Activated T-helper 17 cell treated with anti-CD3 and anti-CD28 coated beads, Interleukin-2, amount 50 U/mL, for 72 hours (primary cell): ENCODE measurements at regions not wholly inside any gene's neighbourhood (a gene's known extent, or its start where the extent isn't known, plus 50 kb on each side); places are given as distances from the start of the nearest gene placed in this dataset.

Experiments
- ATAC-seq: fragments of 150-1000 bp; cut with Tn5 transposase; replicated peaks from 2 replicates; pipeline ENCODE4 v1.10.0; 2021; ENCODE audit warnings: mild to moderate bottlenecking, moderate library complexity
- H3K27ac Mint-ChIP-seq: one replicate; pipeline ENCODE4 v1.8.0; 2022; ENCODE audit warnings: mixed read lengths
- H3K27me3 Mint-ChIP-seq: one replicate; pipeline ENCODE4 v1.8.0; 2022; ENCODE audit warnings: mixed read lengths
- H3K36me3 Mint-ChIP-seq: one replicate; pipeline ENCODE4 v1.8.0; 2022; ENCODE audit warnings: low read depth, mild to moderate bottlenecking, mixed read lengths
- H3K4me1 Mint-ChIP-seq: one replicate; pipeline ENCODE4 v1.8.0; 2022; ENCODE audit warnings: mixed read lengths
- H3K4me3 Mint-ChIP-seq: one replicate; pipeline ENCODE4 v1.8.0; 2022; ENCODE audit warnings: mild to moderate bottlenecking, mixed read lengths
- H3K9me3 Mint-ChIP-seq: one replicate; pipeline ENCODE4 v1.8.0; 2022; ENCODE audit warnings: mixed read lengths

DNA sequence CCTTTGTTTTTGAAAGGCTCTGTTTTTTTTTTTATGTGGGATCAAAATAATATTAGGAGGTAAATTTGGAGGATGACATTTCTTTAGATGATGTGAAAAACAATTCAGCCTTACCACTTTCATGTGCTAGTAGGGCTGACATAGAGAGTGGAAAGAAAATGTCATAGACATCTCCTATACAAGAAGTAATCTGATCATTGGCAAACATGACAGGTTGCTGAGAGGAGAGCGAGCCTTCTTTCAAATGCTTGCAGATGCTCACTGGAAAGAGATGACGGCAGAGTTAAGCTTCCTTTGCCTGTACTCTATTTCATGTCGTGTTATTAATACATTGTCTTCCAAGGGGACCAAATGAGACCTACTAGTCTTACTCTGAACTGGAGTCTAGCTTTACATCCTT lies 160.1 kb upstream of the DAP start:
- no peak overlapping the region for H3K4me3 Mint-ChIP-seq
- no peaks in the 10 kb centered on the region for H3K36me3 Mint-ChIP-seq
- H3K27ac Mint-ChIP-seq: no peak overlapping the region
- no peaks in the 10 kb centered on the region for H3K9me3 Mint-ChIP-seq
- H3K27me3 Mint-ChIP-seq: peaks cover 15% of the 10 kb centered on the region
- ATAC-seq: no peak
- H3K4me1 Mint-ChIP-seq: no peaks in the 10 kb centered on the region

GRCh38 chr5:10920400-10920799 lies 159.4 kb upstream of the DAP start:
- Mint-ChIP-seq H3K4me3 (no peak overlapping the region), H3K36me3 (no peaks in the 10 kb centered on the region), H3K4me1 (no peaks in the 10 kb centered on the region), H3K27me3 (peaks cover 15% of the 10 kb centered on the region), H3K27ac (no peak overlapping the region), H3K9me3 (no peaks in the 10 kb centered on the region)
- ATAC-seq: no peak

DNA sequence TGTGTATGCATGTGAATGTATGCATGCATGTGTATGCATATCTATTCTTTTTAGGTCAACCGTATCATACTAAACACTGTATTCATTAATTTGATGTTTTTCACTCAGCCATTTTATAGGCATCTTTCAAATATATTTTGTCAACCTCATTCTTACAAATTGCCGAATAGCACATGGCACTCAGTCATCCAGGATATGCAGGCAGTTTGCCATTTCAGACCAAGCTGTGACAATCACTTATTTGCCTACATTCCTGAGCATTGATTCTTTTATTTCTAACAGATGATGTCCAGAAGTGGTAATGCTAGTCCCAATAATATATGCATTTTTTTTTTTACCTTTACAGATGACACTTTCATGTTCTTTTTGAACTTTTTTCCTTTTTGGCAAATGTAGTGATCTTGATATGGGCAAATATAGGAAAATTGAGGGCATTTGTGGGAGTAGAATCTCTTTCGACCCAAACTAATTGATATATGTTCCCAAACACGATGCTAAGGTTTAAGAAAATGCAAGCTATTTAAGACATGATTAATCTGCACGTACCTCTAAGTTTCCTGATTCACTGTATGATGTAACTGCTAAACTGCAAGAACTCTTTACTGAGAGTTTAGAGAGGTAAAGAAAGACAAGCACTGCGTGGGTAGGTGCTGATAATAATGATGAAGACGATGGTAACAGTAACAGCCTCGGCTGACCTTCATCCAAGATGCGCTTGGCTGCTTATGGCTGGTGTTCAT lies 153.9 kb upstream of the DAP start:
- Mint-ChIP-seq H3K27me3 (peaks cover 16% of the 10 kb centered on the region), H3K4me3 (no peak overlapping the region), H3K36me3 (no peaks in the 10 kb centered on the region), H3K9me3 (peaks cover 12% of the 10 kb centered on the region), H3K4me1 (no peaks in the 10 kb centered on the region), H3K27ac (no peak overlapping the region)
- no peak for ATAC-seq

DNA sequence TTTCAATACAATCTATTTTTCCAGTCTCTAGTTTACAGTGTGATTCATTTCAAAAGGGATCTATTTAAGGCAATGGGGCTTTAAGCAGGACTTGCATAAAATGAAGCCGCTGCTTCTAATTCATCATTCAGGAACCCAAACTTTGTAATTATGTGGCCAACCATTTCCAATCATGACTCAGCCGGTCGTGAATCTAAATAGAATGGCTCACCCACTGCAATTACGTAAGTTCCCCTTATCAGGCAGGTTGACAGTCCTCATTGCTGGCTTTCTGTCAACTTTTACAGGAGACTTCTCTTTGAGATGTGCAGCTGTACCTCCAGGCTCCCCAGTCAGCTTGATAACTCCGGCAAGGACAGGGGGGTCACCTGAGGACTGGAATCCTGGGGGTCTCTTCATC lies 152.8 kb upstream of the DAP start:
- Mint-ChIP-seq H3K27ac (no peak overlapping the region), H3K27me3 (peaks cover 19% of the 10 kb centered on the region), H3K4me3 (no peak overlapping the region), H3K9me3 (peaks cover 12% of the 10 kb centered on the region), H3K4me1 (no peaks in the 10 kb centered on the region), H3K36me3 (no peaks in the 10 kb centered on the region)
- peak; percentile 59 for ATAC-seq

DNA sequence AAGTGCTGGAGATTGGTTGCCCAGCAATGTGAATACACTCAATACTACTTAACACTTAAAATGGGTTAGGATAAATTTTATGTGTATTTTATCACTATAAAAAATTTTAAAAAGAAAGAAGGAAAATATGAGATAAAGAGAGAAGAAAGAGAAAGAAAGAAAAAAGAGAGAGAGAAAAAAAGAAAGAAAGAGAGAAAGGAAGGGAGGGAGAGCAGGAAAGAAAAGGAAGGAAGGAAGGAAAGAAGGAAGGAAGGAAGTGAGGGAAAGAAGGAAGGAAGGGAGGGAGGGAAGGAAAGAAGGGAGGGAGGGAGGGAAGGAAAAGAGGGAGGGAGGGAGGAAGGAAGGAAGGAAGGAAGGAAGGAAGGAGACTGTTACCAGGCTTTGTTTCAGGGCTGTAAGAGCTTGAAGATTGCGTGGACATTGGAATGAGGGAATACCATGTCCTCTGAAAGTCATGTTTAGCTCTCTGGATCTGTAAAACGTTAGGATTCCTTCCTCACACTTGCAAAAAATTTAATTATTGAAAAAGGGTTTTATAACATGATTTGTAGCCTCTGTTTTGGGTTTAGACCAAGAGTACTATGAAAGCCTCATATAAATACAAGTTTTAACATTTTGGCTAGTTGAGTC lies 152.3 kb upstream of the DAP start:
- Mint-ChIP-seq H3K9me3 (peaks cover 12% of the 10 kb centered on the region), H3K4me3 (no peak overlapping the region), H3K27ac (peak overlapping the region; percentile 42), H3K36me3 (no peaks in the 10 kb centered on the region), H3K27me3 (peaks cover 18% of the 10 kb centered on the region), H3K4me1 (no peaks in the 10 kb centered on the region)
- ATAC-seq: no peak

GRCh38 chr5:10912435-10912834 lies 151.4 kb upstream of the DAP start:
- H3K9me3 Mint-ChIP-seq: peaks cover 12% of the 10 kb centered on the region
- no peaks in the 10 kb centered on the region for H3K4me1 Mint-ChIP-seq
- no peak overlapping the region for H3K4me3 Mint-ChIP-seq
- no peak for ATAC-seq
- peak overlapping the region; percentile 42 for H3K27ac Mint-ChIP-seq
- H3K27me3 Mint-ChIP-seq: peaks cover 18% of the 10 kb centered on the region
- H3K36me3 Mint-ChIP-seq: no peaks in the 10 kb centered on the region

DNA sequence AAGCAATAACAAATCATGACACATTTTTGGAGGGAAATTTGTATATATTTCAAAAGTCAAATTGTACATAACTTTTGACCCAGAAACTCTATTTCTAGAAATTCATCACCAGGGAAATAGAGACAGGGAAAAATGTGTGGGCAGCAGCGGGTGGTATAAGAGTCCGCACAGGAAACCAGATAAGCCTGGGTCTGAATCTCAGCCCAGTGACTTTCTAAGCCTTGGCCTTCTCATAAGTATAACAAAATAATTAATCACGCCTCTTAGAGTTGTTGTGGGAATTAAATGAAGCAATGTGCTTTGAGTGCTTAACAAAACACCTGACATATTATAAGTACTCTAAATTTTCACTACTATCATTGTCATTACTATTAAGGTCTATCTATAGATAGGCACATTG lies 149.2 kb upstream of the DAP start:
- no peak for ATAC-seq
- Mint-ChIP-seq H3K9me3 (peaks cover 12% of the 10 kb centered on the region), H3K4me3 (no peak overlapping the region), H3K27me3 (peaks cover 17% of the 10 kb centered on the region), H3K4me1 (no peaks in the 10 kb centered on the region), H3K27ac (no peak overlapping the region), H3K36me3 (no peaks in the 10 kb centered on the region)

GRCh38 chr5:10904862-10905432 lies 143.9 kb upstream of the DAP start:
- no peak overlapping the region for H3K27ac Mint-ChIP-seq
- H3K4me1 Mint-ChIP-seq: no peaks in the 10 kb centered on the region
- H3K4me3 Mint-ChIP-seq: no peak overlapping the region
- no peak for ATAC-seq
- H3K27me3 Mint-ChIP-seq: peaks cover 40% of the 10 kb centered on the region
- no peaks in the 10 kb centered on the region for H3K9me3 Mint-ChIP-seq
- no peaks in the 10 kb centered on the region for H3K36me3 Mint-ChIP-seq

DNA sequence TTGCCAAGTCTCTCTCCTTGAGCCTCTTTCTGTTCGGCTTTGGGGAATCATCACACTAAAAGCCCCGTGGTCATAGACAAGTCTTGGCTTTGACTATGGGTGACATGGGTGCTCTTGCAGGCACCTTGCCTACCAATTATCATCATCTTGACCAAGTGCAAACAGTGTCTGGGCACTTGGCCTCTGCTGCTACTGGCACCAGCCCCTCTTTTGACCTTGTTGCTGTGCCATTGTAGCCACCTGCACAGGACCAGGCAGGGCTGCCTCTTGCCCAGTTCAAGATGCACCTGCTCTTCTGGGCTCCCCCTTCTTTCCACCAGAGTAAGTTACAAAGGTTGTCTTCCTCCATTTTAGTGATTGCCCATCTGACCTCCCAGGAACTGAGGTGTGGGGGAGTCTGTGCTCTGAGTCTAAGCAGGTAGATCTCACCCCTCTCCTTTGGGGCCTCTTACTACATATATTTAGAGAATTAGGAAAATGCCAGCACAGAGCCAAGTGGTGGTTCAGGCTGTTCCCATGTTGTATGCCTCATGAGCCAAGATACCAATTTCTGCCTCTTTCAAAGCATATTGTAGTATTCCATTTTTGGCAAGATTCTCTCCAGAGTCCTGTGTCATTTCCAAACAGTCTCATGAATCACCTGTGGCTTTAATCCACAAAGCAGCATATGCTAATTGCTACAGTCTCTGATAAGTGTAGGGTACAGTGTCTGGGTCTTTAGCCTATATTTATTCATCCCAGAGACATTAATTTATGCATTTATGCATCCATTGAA lies 142.9 kb upstream of the DAP start:
- no peak overlapping the region for H3K27ac Mint-ChIP-seq
- no peaks in the 10 kb centered on the region for H3K9me3 Mint-ChIP-seq
- no peak for ATAC-seq
- no peaks in the 10 kb centered on the region for H3K36me3 Mint-ChIP-seq
- no peaks in the 10 kb centered on the region for H3K4me1 Mint-ChIP-seq
- H3K4me3 Mint-ChIP-seq: no peak overlapping the region
- peaks cover 39% of the 10 kb centered on the region for H3K27me3 Mint-ChIP-seq

GRCh38 chr5:10902145-10902544 lies 141.1 kb upstream of the DAP start:
- H3K4me3 Mint-ChIP-seq: no peak overlapping the region
- no peaks in the 10 kb centered on the region for H3K36me3 Mint-ChIP-seq
- H3K9me3 Mint-ChIP-seq: no peaks in the 10 kb centered on the region
- no peak for ATAC-seq
- no peak overlapping the region for H3K27ac Mint-ChIP-seq
- no peaks in the 10 kb centered on the region for H3K4me1 Mint-ChIP-seq
- peaks cover 36% of the 10 kb centered on the region for H3K27me3 Mint-ChIP-seq

DNA sequence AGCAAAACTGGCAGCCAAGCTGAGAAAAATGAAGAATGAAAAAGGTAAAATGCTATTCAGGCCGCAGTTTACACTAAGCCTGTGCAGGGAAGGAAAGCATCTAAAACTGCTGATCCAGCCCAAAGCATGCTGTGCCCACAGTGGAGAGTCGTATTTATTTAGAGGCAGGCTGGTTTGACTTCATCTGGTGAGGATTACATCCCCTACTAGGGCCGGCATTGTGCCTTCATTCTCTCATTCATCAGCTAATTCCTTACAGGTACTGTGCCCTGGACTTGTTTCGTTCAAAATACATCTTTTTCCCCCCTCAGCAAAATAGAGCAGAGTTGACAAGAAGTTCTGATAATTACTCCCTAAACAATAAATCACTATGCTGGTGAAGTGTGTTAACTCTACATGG lies 137.5 kb upstream of the DAP start:
- Mint-ChIP-seq H3K27me3 (peaks cover 24% of the 10 kb centered on the region), H3K36me3 (no peaks in the 10 kb centered on the region), H3K4me3 (no peak overlapping the region), H3K27ac (no peak overlapping the region), H3K4me1 (no peaks in the 10 kb centered on the region), H3K9me3 (no peaks in the 10 kb centered on the region)
- ATAC-seq: no peak

GRCh38 chr5:10896016-10896415 lies 135.0 kb upstream of the DAP start:
- no peak for ATAC-seq
- Mint-ChIP-seq H3K27me3 (peaks cover 10% of the 10 kb centered on the region), H3K4me3 (no peak overlapping the region), H3K27ac (no peak overlapping the region), H3K4me1 (no peaks in the 10 kb centered on the region), H3K9me3 (peaks cover 4% of the 10 kb centered on the region), H3K36me3 (no peaks in the 10 kb centered on the region)

DNA sequence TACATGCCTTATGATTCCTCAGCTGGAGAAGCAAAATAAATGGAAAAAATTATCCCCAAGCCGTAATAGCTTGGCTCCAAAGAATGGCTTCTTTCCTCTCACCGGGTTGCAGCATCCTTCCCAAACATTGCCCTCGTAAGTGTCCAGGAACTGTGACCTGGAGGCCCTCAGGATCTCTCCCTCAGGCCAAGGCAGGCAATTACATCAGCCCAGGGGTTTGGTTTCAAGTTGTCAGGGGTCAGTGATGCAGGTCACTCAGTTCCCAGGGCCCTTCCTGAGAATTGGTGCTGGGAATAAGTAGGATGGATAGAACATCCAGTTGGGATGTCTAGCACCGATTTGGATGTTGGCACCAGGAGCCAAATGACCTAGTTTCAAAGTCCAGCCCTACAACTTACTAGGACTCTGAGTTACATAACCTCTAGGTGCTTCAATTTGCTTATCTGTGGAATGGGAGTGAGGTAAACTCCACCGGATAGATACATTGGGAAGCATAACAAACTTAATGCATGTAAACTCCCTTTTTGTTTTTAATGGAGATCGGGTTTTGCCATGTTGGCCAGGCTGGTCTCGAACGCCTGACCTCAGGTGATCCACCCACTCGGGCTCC lies 133.5 kb upstream of the DAP start:
- H3K27me3 Mint-ChIP-seq: peaks cover 6% of the 10 kb centered on the region
- H3K36me3 Mint-ChIP-seq: no peaks in the 10 kb centered on the region
- H3K4me3 Mint-ChIP-seq: no peak overlapping the region
- H3K4me1 Mint-ChIP-seq: no peaks in the 10 kb centered on the region
- ATAC-seq: no peak
- H3K9me3 Mint-ChIP-seq: peaks cover 6% of the 10 kb centered on the region
- H3K27ac Mint-ChIP-seq: no peak overlapping the region

GRCh38 chr5:10892911-10893215 lies 131.8 kb upstream of the DAP start:
- peaks cover 6% of the 10 kb centered on the region for H3K27me3 Mint-ChIP-seq
- ATAC-seq: no peak
- no peak overlapping the region for H3K27ac Mint-ChIP-seq
- H3K4me3 Mint-ChIP-seq: no peak overlapping the region
- H3K9me3 Mint-ChIP-seq: peaks cover 11% of the 10 kb centered on the region
- no peaks in the 10 kb centered on the region for H3K4me1 Mint-ChIP-seq
- no peaks in the 10 kb centered on the region for H3K36me3 Mint-ChIP-seq
